Breast epithelium (tissue), 4 donors: ENCODE measurements at regions not wholly inside any gene's neighbourhood (a gene's known extent, or its start where the extent isn't known, plus 50 kb on each side); places are given as distances from the start of the nearest gene placed in this dataset.
A peak's percentile ranks its signal among the peaks of the same experiment; 100 is the strongest.

ENCODE experiments used
- DNase-seq, 2 donors: peaks; one replicate each; pipeline ENCODE4 v3.0.0-alpha.2; 2019; ENCODE audit warnings: low spot score in 2 of 2
- H3K27ac ChIP-seq, 2 donors: fragments of 200-600 bp; sonication (generic) in 1 of 2; one replicate each; pipeline ENCODE4 v1.5.1; 2016 to 2019; ENCODE audit warnings: mild to moderate bottlenecking in 1 of 2
- H3K27me3 ChIP-seq, 2 donors: fragments of 200-600 bp; sonication (generic) in 1 of 2; one replicate each; pipeline versions ENCODE4 v1.5.1 to v1.6.0; 2017 to 2019; ENCODE audit warnings: control low read depth in 1 of 2, mild to moderate bottlenecking in 1 of 2
- H3K36me3 ChIP-seq: fragments of 200-600 bp; one replicate; pipeline ENCODE4 v1.5.1; 2019
- H3K4me1 ChIP-seq, 2 donors: fragments of 200-600 bp; sonication (generic); one replicate each; pipeline ENCODE4 v1.5.1; 2016 to 2019; ENCODE audit warnings: control low read depth in 1 of 2
- H3K4me3 ChIP-seq, 3 donors: fragments of 200-600 bp; sonication (generic); 1 replicate in 2 of 3; 2 replicates in 1 of 3; pipeline ENCODE4 v1.5.1; 2016 to 2019; ENCODE audit warnings: mild to moderate bottlenecking in 3 of 3, moderate library complexity in 2 of 3
- H3K9me3 ChIP-seq, 2 donors: fragments of 200-600 bp; sonication (generic) in 1 of 2; one replicate each; pipeline ENCODE4 v1.5.1; 2016 to 2019; ENCODE audit warnings: control low read depth in 1 of 2
- POLR2A ChIP-seq: fragments of 450-650 bp; IDR thresholded peaks from one replicate; pipeline ENCODE4 v1.6.1; 2016; ENCODE audit warnings: antibody characterized with exemption, mild to moderate bottlenecking, moderate library complexity
- POLR2AphosphoS5 ChIP-seq, 3 donors: sonication (generic); formaldehyde crosslinking; IDR thresholded peaks; one replicate each; pipeline ENCODE4 v1.6.1; 2017; ENCODE audit warnings: antibody characterized with exemption in 3 of 3
- intact Hi-C: fragments of 100-400 bp; cut with DNase I; formaldehyde crosslinking; loops from one replicate; pipeline ENCODE4 v1.15.1; 2023; ENCODE audit warnings: low total_unique reads
- TF ChIP-seq, protein P1 (sequence below), 3 donors: fragments of 450-650 bp; IDR thresholded peaks; one replicate each; pipeline ENCODE4 v1.5.1; 2016 to 2017; ENCODE audit warnings: antibody characterized with exemption in 3 of 3, mild to moderate bottlenecking in 3 of 3, moderate library complexity in 3 of 3

- Histone ChIP-seq H3K9me3 (peaks cover 0 to 2% of the 10 kb centered on the region in 2 donors), H3K27me3 (no peaks in the 10 kb centered on the region), H3K27ac (no peak overlapping the region), H3K4me3 (no peak overlapping the region), H3K36me3 (no peaks in the 10 kb centered on the region), H3K4me1 (peaks cover 0 to 14% of the 10 kb centered on the region in 2 donors)
- intact Hi-C loops, result no loop called here
- DNase-seq, result no peak
- TF ChIP-seq POLR2A (no peak), POLR2AphosphoS5 (IDR thresholded peaks at IDR 0.05) (no peak)
- TF ChIP-seq, protein P1, sequence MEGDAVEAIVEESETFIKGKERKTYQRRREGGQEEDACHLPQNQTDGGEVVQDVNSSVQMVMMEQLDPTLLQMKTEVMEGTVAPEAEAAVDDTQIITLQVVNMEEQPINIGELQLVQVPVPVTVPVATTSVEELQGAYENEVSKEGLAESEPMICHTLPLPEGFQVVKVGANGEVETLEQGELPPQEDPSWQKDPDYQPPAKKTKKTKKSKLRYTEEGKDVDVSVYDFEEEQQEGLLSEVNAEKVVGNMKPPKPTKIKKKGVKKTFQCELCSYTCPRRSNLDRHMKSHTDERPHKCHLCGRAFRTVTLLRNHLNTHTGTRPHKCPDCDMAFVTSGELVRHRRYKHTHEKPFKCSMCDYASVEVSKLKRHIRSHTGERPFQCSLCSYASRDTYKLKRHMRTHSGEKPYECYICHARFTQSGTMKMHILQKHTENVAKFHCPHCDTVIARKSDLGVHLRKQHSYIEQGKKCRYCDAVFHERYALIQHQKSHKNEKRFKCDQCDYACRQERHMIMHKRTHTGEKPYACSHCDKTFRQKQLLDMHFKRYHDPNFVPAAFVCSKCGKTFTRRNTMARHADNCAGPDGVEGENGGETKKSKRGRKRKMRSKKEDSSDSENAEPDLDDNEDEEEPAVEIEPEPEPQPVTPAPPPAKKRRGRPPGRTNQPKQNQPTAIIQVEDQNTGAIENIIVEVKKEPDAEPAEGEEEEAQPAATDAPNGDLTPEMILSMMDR (IDR thresholded peaks at IDR 0.05), result no peak
These were observed 96.9 kb downstream of the SPP2 start for GRCh38 chr2:234147335-234147861.

- Histone ChIP-seq H3K9me3 (no peaks in the 10 kb centered on the region), H3K4me3 (no peak overlapping the region), H3K27ac (peak overlapping the region in 1 of 2 donors; percentile 14), H3K36me3 (no peaks in the 10 kb centered on the region), H3K4me1 (peaks cover 0 to 14% of the 10 kb centered on the region in 2 donors), H3K27me3 (no peaks in the 10 kb centered on the region)
- DNase-seq, result no peak
- intact Hi-C loops, result no loop called here
- no peak for TF ChIP-seq POLR2AphosphoS5 (IDR thresholded peaks at IDR 0.05)
- TF ChIP-seq, protein P1 (IDR thresholded peaks at IDR 0.05), result no peak
- TF ChIP-seq POLR2A, result no peak
These were observed 95.8 kb downstream of the SPP2 start for GRCh38 chr2:234146087-234146826.

GRCh38 chr2:234145511-234145910 lies 95.0 kb downstream of the SPP2 start:
- intact Hi-C loops, result no loop called here
- no peak for DNase-seq
- TF ChIP-seq POLR2AphosphoS5 (IDR thresholded peaks at IDR 0.05), result no peak
- TF ChIP-seq, protein P1 (IDR thresholded peaks at IDR 0.05), result no peak
- no peak for TF ChIP-seq POLR2A
- no peaks in the 10 kb centered on the region for H3K9me3 ChIP-seq
- H3K4me1 ChIP-seq, result peaks cover 0 to 14% of the 10 kb centered on the region in 2 donors
- H3K36me3 ChIP-seq, result no peaks in the 10 kb centered on the region
- H3K4me3 ChIP-seq, result no peak overlapping the region
- no peak overlapping the region for H3K27ac ChIP-seq
- H3K27me3 ChIP-seq, result no peaks in the 10 kb centered on the region

DNA sequence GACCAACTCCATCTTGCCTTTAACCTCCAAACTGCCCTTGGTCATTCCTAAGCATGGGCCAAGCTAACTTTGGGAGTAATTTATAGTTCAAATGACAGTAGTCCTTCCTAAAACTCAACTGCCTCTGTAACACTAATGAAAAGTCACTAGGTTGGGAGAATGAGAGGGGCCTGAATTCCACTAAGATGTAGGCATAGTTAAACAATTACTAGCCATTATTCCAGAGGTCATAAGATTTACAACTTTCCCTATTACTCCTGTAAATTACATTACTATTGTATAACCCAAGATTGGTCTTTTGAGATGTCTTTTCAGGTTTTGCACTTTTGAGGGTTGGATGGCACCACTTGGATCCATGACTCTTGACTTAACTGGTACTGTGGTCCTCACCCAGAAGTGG lies 94.6 kb downstream of the SPP2 start:
- intact Hi-C loops, result no loop called here
- Histone ChIP-seq H3K36me3 (no peaks in the 10 kb centered on the region), H3K9me3 (peaks cover 0 to 2% of the 10 kb centered on the region in 2 donors), H3K27me3 (no peaks in the 10 kb centered on the region), H3K4me3 (no peak overlapping the region), H3K27ac (no peak overlapping the region), H3K4me1 (peaks cover 0 to 14% of the 10 kb centered on the region in 2 donors)
- TF ChIP-seq POLR2A (no peak), POLR2AphosphoS5 (IDR thresholded peaks at IDR 0.05) (no peak)
- TF ChIP-seq, protein P1 (IDR thresholded peaks at IDR 0.05), result no peak
- no peak for DNase-seq

GRCh38 chr2:234143896-234144295 lies 93.4 kb downstream of the SPP2 start:
- TF ChIP-seq POLR2AphosphoS5 (IDR thresholded peaks at IDR 0.05), result no peak
- no peak for TF ChIP-seq POLR2A
- TF ChIP-seq, protein P1 (IDR thresholded peaks at IDR 0.05), result no peak
- H3K27ac ChIP-seq, result no peak overlapping the region
- H3K27me3 ChIP-seq, result no peaks in the 10 kb centered on the region
- intact Hi-C loops, result no loop called here
- H3K9me3 ChIP-seq, result peaks cover 5 to 8% of the 10 kb centered on the region in 2 donors
- H3K4me1 ChIP-seq, result peaks cover 0 to 14% of the 10 kb centered on the region in 2 donors
- H3K36me3 ChIP-seq, result no peaks in the 10 kb centered on the region
- no peak for DNase-seq
- no peak overlapping the region for H3K4me3 ChIP-seq
